ENCODE measurements at regions not wholly inside any gene's neighbourhood (a gene's known extent, or its start where the extent isn't known, plus 50 kb on each side); places are given as distances from the start of the nearest gene placed in this dataset.

DNA sequence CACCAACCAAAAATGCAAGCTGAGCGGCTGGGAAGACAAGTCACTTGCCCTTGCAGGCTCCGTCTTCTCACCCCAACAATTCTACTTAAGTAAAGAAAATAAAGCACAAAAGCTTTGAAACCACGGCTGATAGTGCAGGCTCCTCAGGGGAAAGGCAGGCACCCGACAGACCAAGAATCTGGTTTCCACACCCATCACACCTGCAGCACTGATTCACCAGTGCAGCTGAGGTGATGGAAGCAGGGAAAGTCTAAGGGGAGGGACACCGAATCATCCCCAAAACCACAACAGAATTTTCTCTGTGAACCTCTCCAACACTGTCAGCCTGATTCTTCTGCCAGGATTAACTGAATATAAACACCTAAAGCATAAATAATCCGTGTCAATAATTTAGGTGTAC, 62.0 kb upstream of the NSMCE3 start:
- POLR2A ChIA-PET (ENCODE audit: partially characterized antibody), result no interaction called here
- 87% methylated on average over 6 of the region's 6 CpGs; no CpG with 5 or more reads in 1 of the 2 experiments for WGBS, 2 experiments (ENCODE audit: extremely low coverage in 1 of 2, insufficient coverage in 1 of 2, insufficient read length in 1 of 2, insufficient replicate concordance in 2 of 2, low coverage in 1 of 2, low lambda C conversion rate in 2 of 2, missing lambda C conversion rate in 1 of 2)
- H3K4me1 ChIP-seq (replicated peaks in 1 of 4; ENCODE audit: control insufficient read depth in 3 of 4, insufficient read depth in 4 of 4, low read length in 3 of 4), result no peaks in the 10 kb centered on the region; a peak in 1 of 7 replicates
- FAIRE-seq, result no peak
- no peak overlapping the region for H2AFZ ChIP-seq (ENCODE audit: low read length)
- CTCF ChIA-PET (ENCODE audit: partially characterized antibody), result no interaction called here
- H3K18ac ChIP-seq (ENCODE audit: extremely low read depth, low read length), result no peak overlapping the region
- no peaks in the 10 kb centered on the region for H3K79me2 ChIP-seq (ENCODE audit: control insufficient read depth in 1 of 2, insufficient read depth in 2 of 2, low read length in 2 of 2)
- no peaks in the 10 kb centered on the region for H3K79me1 ChIP-seq (ENCODE audit: low read depth, low read length)
- no peak overlapping the region; the same call in 1 of the 2 replicates for H4K8ac ChIP-seq (ENCODE audit: extremely low read depth, insufficient read depth, low read length)
- H2BK5ac ChIP-seq (ENCODE audit: low read depth, low read length), result no peak overlapping the region
- no peak overlapping the region for H3K23ac ChIP-seq (ENCODE audit: insufficient read length)
- H4K91ac ChIP-seq (replicated peaks; ENCODE audit: insufficient read length, low read length), result no peak overlapping the region
- no peak overlapping the region for H4K5ac ChIP-seq (ENCODE audit: insufficient read length, low read depth, low read length)
- no peak overlapping the region for H2BK15ac ChIP-seq (ENCODE audit: low read length)
- H2BK12ac ChIP-seq (ENCODE audit: low read depth, low read length), result no peak overlapping the region
- no peak overlapping the region for H3K4me3 ChIP-seq (ENCODE audit: extremely low read depth in 1 of 4, insufficient read depth in 2 of 4, low read depth in 3 of 4, low read length in 4 of 4)
- no peak overlapping the region for H3K27ac ChIP-seq (ENCODE audit: low read depth, low read length)
- H3K27me3 ChIP-seq (replicated peaks in 1 of 4; ENCODE audit: control insufficient read depth in 3 of 4, extremely low read depth in 1 of 4, insufficient read depth in 3 of 4, low read length in 3 of 4), result no peaks in the 10 kb centered on the region
- H3K23me2 ChIP-seq (ENCODE audit: low read depth, low read length), result no peaks in the 10 kb centered on the region
- H3K9ac ChIP-seq (replicated peaks in 1 of 4; ENCODE audit: extremely low read depth in 1 of 4, low read depth in 3 of 4, low read length in 3 of 4), result no peak overlapping the region
- H3K4me2 ChIP-seq (ENCODE audit: insufficient read depth in 1 of 2, low read depth in 2 of 2, low read length in 2 of 2), result no peak overlapping the region
- no peak overlapping the region for H2BK20ac ChIP-seq (ENCODE audit: low read length)
- H3K14ac ChIP-seq (ENCODE audit: insufficient read length), result no peak overlapping the region
- H2BK120ac ChIP-seq (replicated peaks; ENCODE audit: low read depth, low read length), result no peak overlapping the region
- H3K4ac ChIP-seq (replicated peaks; ENCODE audit: insufficient read length, low read depth, low read length), result no peak overlapping the region
- H3K56ac ChIP-seq (replicated peaks; ENCODE audit: insufficient read length, low read depth, low read length), result no peak overlapping the region
- DNase-seq (ENCODE audit: low read depth in 1 of 2, low spot score in 2 of 2), result no peak
- no peak overlapping the region for H2AK5ac ChIP-seq (ENCODE audit: low read depth, low read length)
- TF ChIP-seq CREB1 (IDR thresholded peaks at IDR 0.05), result no peak
- no peak for TF ChIP-seq POLR2AphosphoS5 (IDR thresholded peaks at IDR 0.05; ENCODE audit: low read depth, low read length)
- TF ChIP-seq KDM4A (IDR thresholded peaks at IDR 0.05; ENCODE audit: low read depth, low read length, severe bottlenecking), result no peak
- no peak for TF ChIP-seq CEBPB (IDR thresholded peaks at IDR 0.05; ENCODE audit: low read depth, low read length)
- no peaks in the 10 kb centered on the region for H3K9me3 ChIP-seq (ENCODE audit: insufficient read depth in 2 of 2, low read depth in 1 of 2, low read length in 1 of 2)
- no peaks in the 10 kb centered on the region for H4K20me1 ChIP-seq (replicated peaks in 1 of 2; ENCODE audit: control insufficient read depth in 1 of 2, insufficient read depth in 2 of 2, low read length in 2 of 2)
- H3K36me3 ChIP-seq (ENCODE audit: control insufficient read depth in 2 of 4, insufficient read depth in 4 of 4, low read length in 3 of 4), result no peaks in the 10 kb centered on the region

All from H1 (cell line).